ENCODE measurements at regions not wholly inside any gene's neighbourhood (a gene's known extent, or its start where the extent isn't known, plus 50 kb on each side); places are given as distances from the start of the nearest gene placed in this dataset.

GRCh38 chr9:551986-552929 lies 289.2 kb upstream of the DMRT1 start (continued):
- no peak for TF ChIP-seq RUNX3 (IDR thresholded peaks at IDR 0.05; ENCODE audit: low read length)

- H2AFZ ChIP-seq (ENCODE audit: control insufficient read depth, low read depth, low read length), result no peak overlapping the region
- no peak for TF ChIP-seq STAT1 (conservative IDR thresholded peaks at IDR 0.05)
- no peak for TF ChIP-seq NFIC (IDR thresholded peaks at IDR 0.05; ENCODE audit: low read depth, low read length)
- TF ChIP-seq NR2C2 (IDR thresholded peaks at IDR 0.05; ENCODE audit: borderline replicate concordance, control insufficient read depth, insufficient read length, low read depth), result no peak
- no peak for TF ChIP-seq JUND (IDR thresholded peaks at IDR 0.05; ENCODE audit: low read depth, low read length)
- TF ChIP-seq BMI1 (IDR thresholded peaks at IDR 0.05; ENCODE audit: borderline replicate concordance), result no peak
- TF ChIP-seq EED (IDR thresholded peaks at IDR 0.05; ENCODE audit: low read depth), result no peak
- TF ChIP-seq, protein P1, sequence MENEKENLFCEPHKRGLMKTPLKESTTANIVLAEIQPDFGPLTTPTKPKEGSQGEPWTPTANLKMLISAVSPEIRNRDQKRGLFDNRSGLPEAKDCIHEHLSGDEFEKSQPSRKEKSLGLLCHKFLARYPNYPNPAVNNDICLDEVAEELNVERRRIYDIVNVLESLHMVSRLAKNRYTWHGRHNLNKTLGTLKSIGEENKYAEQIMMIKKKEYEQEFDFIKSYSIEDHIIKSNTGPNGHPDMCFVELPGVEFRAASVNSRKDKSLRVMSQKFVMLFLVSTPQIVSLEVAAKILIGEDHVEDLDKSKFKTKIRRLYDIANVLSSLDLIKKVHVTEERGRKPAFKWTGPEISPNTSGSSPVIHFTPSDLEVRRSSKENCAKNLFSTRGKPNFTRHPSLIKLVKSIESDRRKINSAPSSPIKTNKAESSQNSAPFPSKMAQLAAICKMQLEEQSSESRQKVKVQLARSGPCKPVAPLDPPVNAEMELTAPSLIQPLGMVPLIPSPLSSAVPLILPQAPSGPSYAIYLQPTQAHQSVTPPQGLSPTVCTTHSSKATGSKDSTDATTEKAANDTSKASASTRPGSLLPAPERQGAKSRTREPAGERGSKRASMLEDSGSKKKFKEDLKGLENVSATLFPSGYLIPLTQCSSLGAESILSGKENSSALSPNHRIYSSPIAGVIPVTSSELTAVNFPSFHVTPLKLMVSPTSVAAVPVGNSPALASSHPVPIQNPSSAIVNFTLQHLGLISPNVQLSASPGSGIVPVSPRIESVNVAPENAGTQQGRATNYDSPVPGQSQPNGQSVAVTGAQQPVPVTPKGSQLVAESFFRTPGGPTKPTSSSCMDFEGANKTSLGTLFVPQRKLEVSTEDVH (IDR thresholded peaks at IDR 0.05; ENCODE audit: low read depth, partially characterized antibody), result no peak
- H3K36me3 ChIP-seq (ENCODE audit: control insufficient read depth in 2 of 2, insufficient read depth in 2 of 2, low read length in 1 of 2), result no peaks in the 10 kb centered on the region
- in situ Hi-C loops (cut with MboI) (no loop called here), intact Hi-C loops (cut with micrococcal nuclease; ENCODE audit: unreplicated experiment) (no loop called here)
- no peak for FAIRE-seq
- no peaks in the 10 kb centered on the region for H3K4me1 ChIP-seq (ENCODE audit: control insufficient read depth, insufficient read depth, low read length)
- no peaks in the 10 kb centered on the region; a peak in 2 of 4 replicates for H3K27me3 ChIP-seq (replicated peaks in 1 of 2; ENCODE audit: control insufficient read depth in 2 of 2, insufficient read depth in 2 of 2, low read length in 1 of 2)
- ChIA-PET CTCF (interaction anchor here (0.6 kb wide), 1 partner anchor 815 kb away, joined by 3 read pairs; no protein-coding TSS in a partner anchor), RAD21 (ENCODE audit: unreplicated experiment) (no interaction called here), SMC1A (ENCODE audit: uncharacterized antibody, unreplicated experiment) (no interaction called here), POLR2A (no interaction called here)
- no peak overlapping the region for H3K9ac ChIP-seq (ENCODE audit: control insufficient read depth, insufficient read depth, low read length)
- no TSS peak for BruUV-seq (replicated peaks)
- H3K27ac ChIP-seq (ENCODE audit: control insufficient read depth, insufficient read depth), result no peak overlapping the region
- no peaks in the 10 kb centered on the region for H3K9me3 ChIP-seq (replicated peaks; ENCODE audit: control insufficient read depth, insufficient read depth, low read length)
- no peak for ATAC-seq
- H3K4me3 ChIP-seq, result no peak overlapping the region
- H3K4me2 ChIP-seq (ENCODE audit: control insufficient read depth, insufficient read depth), result no peak overlapping the region
- DNase-seq (ENCODE audit: low read depth, low spot score), result no peak
- WGBS (ENCODE audit: insufficient coverage, insufficient replicate concordance, low lambda C conversion rate, missing lambda C conversion rate), result 37% methylated on average over 4 of the region's 4 CpGs
- no peaks in the 10 kb centered on the region for H4K20me1 ChIP-seq (ENCODE audit: control insufficient read depth, insufficient read depth)
- H3K79me2 ChIP-seq (ENCODE audit: control insufficient read depth, insufficient read depth, low read length), result no peaks in the 10 kb centered on the region
Observed at GRCh38 chr9:555493-555892, 286.0 kb upstream of the DMRT1 start.

Measured in GM12878 (cell line).